ENCODE measurements at regions not wholly inside any gene's neighbourhood (a gene's known extent, or its start where the extent isn't known, plus 50 kb on each side); places are given as distances from the start of the nearest gene placed in this dataset.
A peak's percentile ranks its signal among the peaks of the same experiment; 100 is the strongest.
"Not testable (repeated sequence)": the region's sequence is repeated elsewhere in the genome, so short reads cannot be mapped to it uniquely, and the experiment has no call there.

GRCh38 chr1:94659202-94659601, 117.6 kb upstream of the F3 start:
- not testable (repeated sequence) for H3K4me2 ChIP-seq (ENCODE audit: low read length); H4K91ac ChIP-seq (ENCODE audit: low read depth, low read length); H2BK12ac ChIP-seq (ENCODE audit: low read length); H3K4me1 ChIP-seq (ENCODE audit: control insufficient read depth in 1 of 2, insufficient read depth in 2 of 2, low read length in 2 of 2); H3K36me3 ChIP-seq (ENCODE audit: control insufficient read depth in 1 of 2, insufficient read depth in 2 of 2, low read length in 2 of 2); H3K27me3 ChIP-seq (ENCODE audit: insufficient read depth, low read length); H3K4ac ChIP-seq (ENCODE audit: low read depth, low read length); H3K4me3 ChIP-seq (ENCODE audit: low read depth, low read length); H2AK5ac ChIP-seq (ENCODE audit: low read length); H3K79me1 ChIP-seq (ENCODE audit: low read length); H4K8ac ChIP-seq (ENCODE audit: low read depth, low read length); H2BK120ac ChIP-seq (ENCODE audit: insufficient read depth, low read length, poor library complexity); H3K18ac ChIP-seq (ENCODE audit: low read length); H2BK5ac ChIP-seq (ENCODE audit: low read depth, low read length, poor library complexity); H3K14ac ChIP-seq (ENCODE audit: low read length); H3K9me3 ChIP-seq (ENCODE audit: insufficient read depth, low read depth, low read length); H3K23ac ChIP-seq (ENCODE audit: low read length); DNase-seq; H4K12ac ChIP-seq (ENCODE audit: low read depth, low read length); H2AFZ ChIP-seq (ENCODE audit: insufficient read depth, low read length, poor library complexity); H3K9ac ChIP-seq (ENCODE audit: low read length); H3K79me2 ChIP-seq (ENCODE audit: control insufficient read depth, insufficient read depth, low read length, poor library complexity); H3K27ac ChIP-seq (ENCODE audit: low read depth, low read length)
- WGBS (ENCODE audit: extremely low coverage, insufficient coverage, insufficient read length), result no CpG with 5 or more reads among the region's 1 CpG

GRCh38 chr1:94658221-94658620, 116.7 kb upstream of the F3 start:
- Histone ChIP-seq H3K36me3 (ENCODE audit: control insufficient read depth in 1 of 2, insufficient read depth in 2 of 2, low read length in 2 of 2) (no peaks in the 10 kb centered on the region), H2BK12ac (ENCODE audit: low read length) (no peak overlapping the region), H3K9ac (ENCODE audit: low read length) (no peak overlapping the region), H2BK5ac (ENCODE audit: low read depth, low read length, poor library complexity) (no peak overlapping the region), H3K18ac (ENCODE audit: low read length) (no peak overlapping the region), H3K27ac (ENCODE audit: low read depth, low read length) (no peak overlapping the region), H4K8ac (ENCODE audit: low read depth, low read length) (no peak overlapping the region), H3K14ac (ENCODE audit: low read length) (no peak overlapping the region), H2AK5ac (ENCODE audit: low read length) (no peak overlapping the region), H3K4me2 (ENCODE audit: low read length) (no peak overlapping the region), H4K12ac (ENCODE audit: low read depth, low read length) (no peak overlapping the region), H3K23ac (ENCODE audit: low read length) (no peak overlapping the region), H3K4ac (ENCODE audit: low read depth, low read length) (no peak overlapping the region), H3K27me3 (ENCODE audit: insufficient read depth, low read length) (no peaks in the 10 kb centered on the region), H3K79me2 (ENCODE audit: control insufficient read depth, insufficient read depth, low read length, poor library complexity) (no peaks in the 10 kb centered on the region), H4K91ac (ENCODE audit: low read depth, low read length) (no peak overlapping the region), H3K79me1 (ENCODE audit: low read length) (no peaks in the 10 kb centered on the region), H3K9me3 (ENCODE audit: insufficient read depth, low read depth, low read length) (no peaks in the 10 kb centered on the region), H3K4me3 (ENCODE audit: low read depth, low read length) (no peak overlapping the region), H3K4me1 (ENCODE audit: control insufficient read depth in 1 of 2, insufficient read depth in 2 of 2, low read length in 2 of 2) (peaks cover 7 to 13% of the 10 kb centered on the region in 2 experiments), H2AFZ (ENCODE audit: insufficient read depth, low read length, poor library complexity) (no peak overlapping the region), H2BK120ac (ENCODE audit: insufficient read depth, low read length, poor library complexity) (no peak overlapping the region)
- no CpG with 5 or more reads among the region's 3 CpGs for WGBS (ENCODE audit: extremely low coverage, insufficient coverage, insufficient read length)
- DNase-seq, result no peak

GRCh38 chr1:94657776-94658175, 116.2 kb upstream of the F3 start:
- not testable (repeated sequence) for H4K91ac ChIP-seq (ENCODE audit: low read depth, low read length); H3K27me3 ChIP-seq (ENCODE audit: insufficient read depth, low read length); H3K79me1 ChIP-seq (ENCODE audit: low read length); H4K12ac ChIP-seq (ENCODE audit: low read depth, low read length); H2BK120ac ChIP-seq (ENCODE audit: insufficient read depth, low read length, poor library complexity); H3K14ac ChIP-seq (ENCODE audit: low read length); H3K36me3 ChIP-seq (ENCODE audit: control insufficient read depth in 1 of 2, insufficient read depth in 2 of 2, low read length in 2 of 2); H3K18ac ChIP-seq (ENCODE audit: low read length); H2BK12ac ChIP-seq (ENCODE audit: low read length); H3K23ac ChIP-seq (ENCODE audit: low read length); H2AK5ac ChIP-seq (ENCODE audit: low read length); H3K27ac ChIP-seq (ENCODE audit: low read depth, low read length); H3K4ac ChIP-seq (ENCODE audit: low read depth, low read length); H3K4me2 ChIP-seq (ENCODE audit: low read length); DNase-seq; H3K9me3 ChIP-seq (ENCODE audit: insufficient read depth, low read depth, low read length); H2AFZ ChIP-seq (ENCODE audit: insufficient read depth, low read length, poor library complexity); H3K9ac ChIP-seq (ENCODE audit: low read length); H2BK5ac ChIP-seq (ENCODE audit: low read depth, low read length, poor library complexity); H3K79me2 ChIP-seq (ENCODE audit: control insufficient read depth, insufficient read depth, low read length, poor library complexity); H4K8ac ChIP-seq (ENCODE audit: low read depth, low read length); H3K4me3 ChIP-seq (ENCODE audit: low read depth, low read length)
- peaks cover 7 to 15% of the 10 kb centered on the region in 2 experiments for H3K4me1 ChIP-seq (ENCODE audit: control insufficient read depth in 1 of 2, insufficient read depth in 2 of 2, low read length in 2 of 2)
- WGBS (ENCODE audit: extremely low coverage, insufficient coverage, insufficient read length), result no CpG with 5 or more reads among the region's 4 CpGs

- no peaks in the 10 kb centered on the region for H3K79me1 ChIP-seq (ENCODE audit: low read length)
- H3K9me3 ChIP-seq (ENCODE audit: insufficient read depth, low read depth, low read length), result no peaks in the 10 kb centered on the region
- H3K4me1 ChIP-seq (ENCODE audit: control insufficient read depth in 1 of 2, insufficient read depth in 2 of 2, low read length in 2 of 2), result peaks cover 7 to 15% of the 10 kb centered on the region in 2 experiments
- H3K27ac ChIP-seq (ENCODE audit: low read depth, low read length), result no peak overlapping the region
- H4K91ac ChIP-seq (ENCODE audit: low read depth, low read length), result no peak overlapping the region
- no peak overlapping the region for H4K8ac ChIP-seq (ENCODE audit: low read depth, low read length)
- WGBS (ENCODE audit: extremely low coverage, insufficient coverage, insufficient read length), result no CpG with 5 or more reads among the region's 2 CpGs
- DNase-seq, result no peak
- peak overlapping the region; percentile 40 for H3K4ac ChIP-seq (ENCODE audit: low read depth, low read length)
- H3K18ac ChIP-seq (ENCODE audit: low read length), result no peak overlapping the region
- H3K4me3 ChIP-seq (ENCODE audit: low read depth, low read length), result no peak overlapping the region
- H3K27me3 ChIP-seq (ENCODE audit: insufficient read depth, low read length), result no peaks in the 10 kb centered on the region
- H4K12ac ChIP-seq (ENCODE audit: low read depth, low read length), result no peak overlapping the region
- H3K79me2 ChIP-seq (ENCODE audit: control insufficient read depth, insufficient read depth, low read length, poor library complexity), result no peaks in the 10 kb centered on the region
- H2BK5ac ChIP-seq (ENCODE audit: low read depth, low read length, poor library complexity), result no peak overlapping the region
- no peak overlapping the region for H3K4me2 ChIP-seq (ENCODE audit: low read length)
- H2AFZ ChIP-seq (ENCODE audit: insufficient read depth, low read length, poor library complexity), result no peak overlapping the region
- H3K36me3 ChIP-seq (ENCODE audit: control insufficient read depth in 1 of 2, insufficient read depth in 2 of 2, low read length in 2 of 2), result no peaks in the 10 kb centered on the region
- H3K23ac ChIP-seq (ENCODE audit: low read length), result no peak overlapping the region
- H2BK12ac ChIP-seq (ENCODE audit: low read length), result no peak overlapping the region
- H2AK5ac ChIP-seq (ENCODE audit: low read length), result no peak overlapping the region
- H2BK120ac ChIP-seq (ENCODE audit: insufficient read depth, low read length, poor library complexity), result no peak overlapping the region
- H3K14ac ChIP-seq (ENCODE audit: low read length), result no peak overlapping the region
- H3K9ac ChIP-seq (ENCODE audit: low read length), result no peak overlapping the region
Measured at GRCh38 chr1:94656967-94657366, 115.4 kb upstream of the F3 start.
